ENCODE measurements at regions not wholly inside any gene's neighbourhood (a gene's known extent, or its start where the extent isn't known, plus 50 kb on each side); places are given as distances from the start of the nearest gene placed in this dataset.

GRCh38 chr18:26685438-26686157, 137.2 kb upstream of the KCTD1 start:
- H4K20me1 ChIP-seq (ENCODE audit: insufficient read depth, low read length) = no peaks in the 10 kb centered on the region
- no peak for ATAC-seq
- H3K4me2 ChIP-seq (ENCODE audit: low read depth, low read length) = no peak overlapping the region
- no peaks in the 10 kb centered on the region for H3K9me3 ChIP-seq (ENCODE audit: low read length)
- H3K36me3 ChIP-seq (replicated peaks in 1 of 2; ENCODE audit: control insufficient read depth in 1 of 2, insufficient read depth in 2 of 2, low read length in 2 of 2) = no peaks in the 10 kb centered on the region
- DNase-seq (ENCODE audit: low spot score) = peak; percentile 1
- H3K9ac ChIP-seq (ENCODE audit: insufficient read depth, low read depth, low read length) = no peak overlapping the region
- no peak for TF ChIP-seq ARHGAP35 (CRISPR knock-in tag; IDR thresholded peaks at IDR 0.05; ENCODE audit: borderline replicate concordance)
- no peak for TF ChIP-seq ZNF205 (CRISPR knock-in tag; IDR thresholded peaks at IDR 0.05)
- no peak for TF ChIP-seq IKZF5 (CRISPR knock-in tag; IDR thresholded peaks at IDR 0.05)
- TF ChIP-seq TRAFD1 (CRISPR knock-in tag; IDR thresholded peaks at IDR 0.05; ENCODE audit: borderline replicate concordance) = no peak
- no peak for TF ChIP-seq ZNF333 (CRISPR knock-in tag; IDR thresholded peaks at IDR 0.05; ENCODE audit: borderline replicate concordance)
- TF ChIP-seq ZNF441 (CRISPR knock-in tag; IDR thresholded peaks at IDR 0.05; ENCODE audit: borderline replicate concordance) = no peak
- no peak for TF ChIP-seq FIP1L1 (IDR thresholded peaks at IDR 0.05; ENCODE audit: borderline replicate concordance, insufficient read depth, low read depth, low read length)
- no peak for TF ChIP-seq ZFP1 (CRISPR knock-in tag; IDR thresholded peaks at IDR 0.05)
- TF ChIP-seq ZNF234 (CRISPR knock-in tag; conservative IDR thresholded peaks at IDR 0.05) = no peak
- TF ChIP-seq ZGPAT (CRISPR knock-in tag; IDR thresholded peaks at IDR 0.05) = no peak
- no peak for TF ChIP-seq ATF2 (CRISPR knock-in tag; IDR thresholded peaks at IDR 0.05)
- TF ChIP-seq NFIB (CRISPR knock-in tag; IDR thresholded peaks at IDR 0.05; ENCODE audit: borderline replicate concordance) = no peak
- no peak for TF ChIP-seq POLR2A (IDR thresholded peaks at IDR 0.05; ENCODE audit: insufficient read depth in 1 of 2, low read depth in 2 of 2, low read length in 2 of 2)
- no peak for TF ChIP-seq GATAD2A (CRISPR knock-in tag; IDR thresholded peaks at IDR 0.05)
- TF ChIP-seq NBN (conservative IDR thresholded peaks at IDR 0.05) = no peak
- TF ChIP-seq MTF2 (CRISPR knock-in tag; IDR thresholded peaks at IDR 0.05; ENCODE audit: borderline replicate concordance) = no peak
- no peak for TF ChIP-seq MLLT10 (CRISPR knock-in tag; IDR thresholded peaks at IDR 0.05)
- no peak for TF ChIP-seq ZNF34 (CRISPR knock-in tag; IDR thresholded peaks at IDR 0.05; ENCODE audit: borderline replicate concordance)
- no peak for TF ChIP-seq AKAP8 (CRISPR knock-in tag; IDR thresholded peaks at IDR 0.05)
- no peak for TF ChIP-seq EZH2 (conservative IDR thresholded peaks at IDR 0.05; ENCODE audit: low read depth, low read length)
- 8% methylated on average over 3 of the region's 5 CpGs for WGBS (ENCODE audit: low lambda C conversion rate)
- no TSS peak for BruUV-seq (replicated peaks)
- no peaks in the 10 kb centered on the region for H3K79me2 ChIP-seq (ENCODE audit: insufficient read depth, low read length)
- H3K4me3 ChIP-seq (replicated peaks in 1 of 3; ENCODE audit: insufficient read depth in 1 of 3, low read depth in 2 of 3, low read length in 3 of 3) = no peak overlapping the region
- ChIA-PET POLR2A (no interaction called here), CTCF (ENCODE audit: low intra/inter-chr PET ratio, low total read pairs) (no interaction called here)
- H3K4me1 ChIP-seq (ENCODE audit: insufficient read depth, low read length) = peaks cover 14% of the 10 kb centered on the region
- in situ Hi-C loops (cut with HindIII; ENCODE audit: extremely low pct_ligation_motif_present, low pct_unique_long_range_greater_than_20kb) = no loop called here
- intact Hi-C loops (cut with micrococcal nuclease; ENCODE audit: unreplicated experiment) = no loop called here
- no peak overlapping the region for H3K27ac ChIP-seq (ENCODE audit: extremely low read length, insufficient read depth, low read length)
- H3K27me3 ChIP-seq (ENCODE audit: control insufficient read depth in 1 of 2, insufficient read depth in 2 of 2, low read length in 2 of 2) = no peaks in the 10 kb centered on the region; a peak in 1 of 5 replicates
- no peak overlapping the region for H2AFZ ChIP-seq (ENCODE audit: low read length)
- FAIRE-seq = no peak
